PFSK-1 (cell line): ENCODE measurements at regions not wholly inside any gene's neighbourhood (a gene's known extent, or its start where the extent isn't known, plus 50 kb on each side); places are given as distances from the start of the nearest gene placed in this dataset.

Experiments used
- FOXP2 ChIP-seq: optimal IDR thresholded peaks from 2 replicates; pipeline ENCODE3; 2011; ENCODE audit warnings: borderline replicate concordance, control low read depth, inconsistent platforms; ENCODE audit not compliant: insufficient read depth; ENCODE audit errors: extremely low read length, extremely low read depth
- POLR2AphosphoS5 ChIP-seq: IDR thresholded peaks from 2 replicates; pipeline ENCODE4 v1.6.1; 2012; ENCODE audit warnings: low read depth, mild to moderate bottlenecking, control low read depth, low read length, moderate library complexity
- SIN3A ChIP-seq: IDR thresholded peaks from 2 replicates; pipeline ENCODE4 v1.6.1; 2012; ENCODE audit warnings: mild to moderate bottlenecking, low read length, moderate library complexity, borderline replicate concordance; ENCODE audit not compliant: insufficient read depth
- TAF1 ChIP-seq: IDR thresholded peaks from 2 replicates; pipeline ENCODE4 v1.6.1; 2012; ENCODE audit warnings: low read length, control low read depth, borderline replicate concordance; ENCODE audit not compliant: insufficient read depth
- TF ChIP-seq, protein P1 (sequence below), 2 experiments: IDR thresholded peaks; 2 replicates each; pipeline versions ENCODE4 v1.6.1 to v1.8.0; 2011 to 2012; ENCODE audit warnings: low read depth in 2 of 2, low read length in 2 of 2, control low read depth in 1 of 2, inconsistent platforms in 1 of 2, mild to moderate bottlenecking in 1 of 2, moderate library complexity in 1 of 2; ENCODE audit not compliant: insufficient read depth in 1 of 2

DNA sequence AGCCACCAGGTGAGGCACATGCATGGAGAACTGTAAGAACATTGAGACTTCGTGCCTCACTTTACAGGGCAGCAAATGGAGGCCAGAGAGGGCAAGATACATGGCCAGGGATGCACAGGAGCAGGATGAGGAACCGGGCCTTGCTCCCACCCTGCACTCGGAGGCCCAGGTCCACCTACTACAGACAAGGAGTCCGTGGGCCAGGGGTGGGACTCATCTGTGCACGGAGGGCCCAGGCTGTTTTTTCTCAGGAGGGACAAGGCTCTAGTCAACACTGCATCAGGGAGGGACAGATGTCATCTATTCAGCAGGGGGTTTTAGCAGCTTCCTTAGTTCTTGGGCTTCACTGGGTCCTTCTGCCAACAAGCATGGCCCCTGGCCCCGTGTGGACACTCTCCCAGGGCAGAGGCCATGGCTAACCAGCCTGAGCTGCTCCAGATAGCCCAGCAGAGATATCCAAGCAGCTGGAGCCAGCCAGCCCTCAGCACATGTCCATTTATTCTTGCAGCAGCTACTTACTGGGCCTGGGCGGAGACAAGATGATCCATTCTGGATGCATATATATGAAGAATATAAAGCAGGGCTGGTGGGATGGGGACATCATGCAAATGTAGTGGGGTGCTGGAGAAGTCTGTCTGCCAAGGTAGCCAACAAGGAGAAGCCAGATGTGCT is 134.5 kb upstream of the RET start:
- TF ChIP-seq TAF1 (no peak), POLR2AphosphoS5 (no peak), SIN3A (no peak), FOXP2 (no peak)
- TF ChIP-seq, protein P1, sequence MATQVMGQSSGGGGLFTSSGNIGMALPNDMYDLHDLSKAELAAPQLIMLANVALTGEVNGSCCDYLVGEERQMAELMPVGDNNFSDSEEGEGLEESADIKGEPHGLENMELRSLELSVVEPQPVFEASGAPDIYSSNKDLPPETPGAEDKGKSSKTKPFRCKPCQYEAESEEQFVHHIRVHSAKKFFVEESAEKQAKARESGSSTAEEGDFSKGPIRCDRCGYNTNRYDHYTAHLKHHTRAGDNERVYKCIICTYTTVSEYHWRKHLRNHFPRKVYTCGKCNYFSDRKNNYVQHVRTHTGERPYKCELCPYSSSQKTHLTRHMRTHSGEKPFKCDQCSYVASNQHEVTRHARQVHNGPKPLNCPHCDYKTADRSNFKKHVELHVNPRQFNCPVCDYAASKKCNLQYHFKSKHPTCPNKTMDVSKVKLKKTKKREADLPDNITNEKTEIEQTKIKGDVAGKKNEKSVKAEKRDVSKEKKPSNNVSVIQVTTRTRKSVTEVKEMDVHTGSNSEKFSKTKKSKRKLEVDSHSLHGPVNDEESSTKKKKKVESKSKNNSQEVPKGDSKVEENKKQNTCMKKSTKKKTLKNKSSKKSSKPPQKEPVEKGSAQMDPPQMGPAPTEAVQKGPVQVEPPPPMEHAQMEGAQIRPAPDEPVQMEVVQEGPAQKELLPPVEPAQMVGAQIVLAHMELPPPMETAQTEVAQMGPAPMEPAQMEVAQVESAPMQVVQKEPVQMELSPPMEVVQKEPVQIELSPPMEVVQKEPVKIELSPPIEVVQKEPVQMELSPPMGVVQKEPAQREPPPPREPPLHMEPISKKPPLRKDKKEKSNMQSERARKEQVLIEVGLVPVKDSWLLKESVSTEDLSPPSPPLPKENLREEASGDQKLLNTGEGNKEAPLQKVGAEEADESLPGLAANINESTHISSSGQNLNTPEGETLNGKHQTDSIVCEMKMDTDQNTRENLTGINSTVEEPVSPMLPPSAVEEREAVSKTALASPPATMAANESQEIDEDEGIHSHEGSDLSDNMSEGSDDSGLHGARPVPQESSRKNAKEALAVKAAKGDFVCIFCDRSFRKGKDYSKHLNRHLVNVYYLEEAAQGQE (IDR thresholded peaks at IDR 0.05; ENCODE audit: insufficient read depth in 1 of 2, low read depth in 2 of 2, low read length in 2 of 2), result no peak

DNA sequence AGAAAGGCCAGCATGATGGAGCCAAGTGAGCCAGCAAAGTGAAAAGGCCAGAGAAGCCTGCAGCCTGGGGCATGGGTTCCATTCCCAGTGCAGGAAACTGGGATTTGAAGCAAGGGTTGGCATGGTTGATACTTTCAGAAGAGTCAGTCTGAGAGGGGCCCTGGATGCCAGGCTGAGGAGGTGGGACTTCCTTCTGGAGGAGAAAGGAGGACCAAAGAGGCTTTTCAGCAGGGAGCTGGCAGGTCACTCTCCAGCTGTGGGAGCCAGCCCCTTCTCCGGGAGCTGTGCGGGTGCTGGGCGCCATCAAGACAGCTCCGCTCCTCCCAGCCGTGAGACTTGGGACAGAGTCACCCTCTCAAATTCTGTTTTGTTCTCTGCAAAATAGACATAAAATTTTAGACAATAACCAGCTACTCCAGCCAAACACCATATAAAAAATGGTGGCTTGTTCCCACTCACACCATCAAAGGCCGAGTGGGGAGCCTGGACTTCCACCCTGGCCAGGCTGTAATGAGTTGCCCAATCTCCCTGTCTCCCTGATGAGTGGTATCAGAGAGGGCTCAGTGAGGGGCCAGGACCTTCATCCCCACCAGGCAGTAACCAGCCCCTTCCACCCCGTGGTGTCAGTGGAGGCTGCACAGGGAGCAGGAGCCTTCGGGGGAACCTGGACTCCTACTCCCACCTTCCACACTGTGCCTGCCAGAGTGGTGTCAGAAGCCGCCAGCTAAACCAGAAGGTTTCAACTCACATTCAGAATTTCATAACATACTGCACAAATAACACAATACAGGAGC is 133.6 kb upstream of the RET start:
- TF ChIP-seq, protein P1 (IDR thresholded peaks at IDR 0.05; ENCODE audit: insufficient read depth in 1 of 2, low read depth in 2 of 2, low read length in 2 of 2), result no peak
- no peak for TF ChIP-seq SIN3A
- TF ChIP-seq POLR2AphosphoS5, result no peak
- no peak for TF ChIP-seq TAF1
- TF ChIP-seq FOXP2, result no peak

DNA sequence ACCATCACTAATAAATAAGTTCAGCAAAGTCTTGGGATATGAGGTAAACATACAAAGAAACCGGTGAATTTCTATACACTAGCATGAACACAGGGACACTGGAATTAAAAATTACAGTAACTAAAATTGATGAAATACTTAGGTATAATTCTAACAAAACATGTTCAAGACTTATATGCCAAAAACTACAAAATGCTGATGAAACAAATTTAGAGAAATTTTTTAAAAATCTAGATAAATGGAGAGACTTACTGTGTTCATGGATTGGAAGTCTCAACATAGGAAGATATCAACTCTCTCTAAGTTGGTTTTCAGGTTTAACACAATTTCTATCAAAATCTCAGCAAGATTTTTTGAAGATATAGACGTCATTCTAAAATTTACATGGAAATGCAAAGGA is 128.8 kb upstream of the RET start:
- TF ChIP-seq, protein P1 (IDR thresholded peaks at IDR 0.05; ENCODE audit: insufficient read depth in 1 of 2, low read depth in 2 of 2, low read length in 2 of 2), result no peak
- TF ChIP-seq TAF1 (no peak), POLR2AphosphoS5 (no peak), SIN3A (no peak), FOXP2 (no peak)

DNA sequence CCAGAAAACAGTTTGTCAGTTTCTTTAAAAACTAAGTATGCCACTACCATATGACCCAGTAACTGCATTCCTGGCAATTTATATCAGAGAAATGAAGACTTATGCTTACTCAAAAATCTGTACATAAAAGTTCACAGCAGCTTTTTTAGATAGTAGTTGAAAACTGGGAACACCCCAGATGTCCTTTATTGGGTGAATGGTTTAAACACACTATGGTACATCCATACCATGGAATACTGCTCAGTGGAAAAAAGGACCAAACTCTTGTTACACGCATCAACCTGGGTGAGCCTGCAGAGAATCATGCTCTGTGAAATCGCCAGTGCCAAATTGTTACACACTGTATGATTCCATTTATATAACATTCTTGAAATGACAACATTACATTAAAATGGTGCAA is 127.6 kb upstream of the RET start:
- TF ChIP-seq SIN3A, result no peak
- TF ChIP-seq POLR2AphosphoS5, result no peak
- no peak for TF ChIP-seq TAF1
- no peak for TF ChIP-seq FOXP2
- TF ChIP-seq, protein P1 (IDR thresholded peaks at IDR 0.05; ENCODE audit: insufficient read depth in 1 of 2, low read depth in 2 of 2, low read length in 2 of 2), result no peak
